NCI-H2196 (cell line): ENCODE measurements at regions not wholly inside any gene's neighbourhood (a gene's known extent, or its start where the extent isn't known, plus 50 kb on each side); places are given as distances from the start of the nearest gene placed in this dataset.

ENCODE experiments used
- DNase-seq: peaks from one replicate; lab custom pipeline; 2025; ENCODE audit not compliant: unreplicated experiment; lab: John Stamatoyannopoulos, UW

- no peak for DNase-seq
Measured at GRCh38 chr18:21991886-21992285, 177.5 kb upstream of the GATA6 start.

- no peak for DNase-seq
Measured at GRCh38 chr18:21996351-21996826, 173.0 kb upstream of the GATA6 start.

GRCh38 chr18:21997207-21998143, 171.9 kb upstream of the GATA6 start:
- DNase-seq, result peak; percentile 20

GRCh38 chr18:21998486-21998885, 170.9 kb upstream of the GATA6 start:
- no peak for DNase-seq

GRCh38 chr18:22001912-22002487, 167.4 kb upstream of the GATA6 start:
- DNase-seq, result no peak

GRCh38 chr18:22005191-22005841, 164.1 kb upstream of the GATA6 start:
- DNase-seq, result no peak

GRCh38 chr18:22006458-22006857, 162.9 kb upstream of the GATA6 start:
- DNase-seq, result no peak

- no peak for DNase-seq
Measured at GRCh38 chr18:22009242-22009641, 160.1 kb upstream of the GATA6 start.

- no peak for DNase-seq
Measured at GRCh38 chr18:22013993-22014392, 155.4 kb upstream of the GATA6 start.

GRCh38 chr18:22015156-22015555, 154.2 kb upstream of the GATA6 start:
- no peak for DNase-seq

- no peak for DNase-seq
Measured at GRCh38 chr18:22018366-22018765, 151.0 kb upstream of the GATA6 start.

- DNase-seq, result no peak
Measured at GRCh38 chr18:22019193-22019592, 150.2 kb upstream of the GATA6 start.

GRCh38 chr18:22020127-22020866, 149.1 kb upstream of the GATA6 start:
- DNase-seq, result no peak

- no peak for DNase-seq
Measured at GRCh38 chr18:22020867-22021370, 148.5 kb upstream of the GATA6 start.

GRCh38 chr18:22021701-22022100, 147.7 kb upstream of the GATA6 start:
- DNase-seq, result no peak

- no peak for DNase-seq
Measured at GRCh38 chr18:22024924-22025323, 144.5 kb upstream of the GATA6 start.

GRCh38 chr18:22026362-22026761, 143.0 kb upstream of the GATA6 start:
- DNase-seq, result no peak

GRCh38 chr18:22026889-22027288, 142.5 kb upstream of the GATA6 start:
- DNase-seq, result no peak

GRCh38 chr18:22031611-22032010, 137.8 kb upstream of the GATA6 start:
- no peak for DNase-seq

GRCh38 chr18:22032392-22032961, 136.9 kb upstream of the GATA6 start:
- no peak for DNase-seq

- no peak for DNase-seq
Measured at GRCh38 chr18:22033085-22033484, 136.3 kb upstream of the GATA6 start.
